HepG2 (cell line): ENCODE measurements at regions not wholly inside any gene's neighbourhood (a gene's known extent, or its start where the extent isn't known, plus 50 kb on each side); places are given as distances from the start of the nearest gene placed in this dataset.

Experiments used
- BCL3 ChIP-seq: sonication (generic); formaldehyde crosslinking; IDR thresholded peaks from 2 replicates; pipeline ENCODE4 v1.5.1; 2020; ENCODE audit warnings: mild to moderate bottlenecking, missing genetic modification reagents, moderate library complexity
- BHLHE40 ChIP-seq: IDR thresholded peaks from 2 replicates; pipeline ENCODE4 v1.6.1; 2011; ENCODE audit warnings: low read length, improper control_type of control experiment
- CTCF ChIP-seq: sonication (generic); formaldehyde crosslinking; IDR thresholded peaks from 2 replicates; pipeline ENCODE4 v1.5.0; 2020; ENCODE audit warnings: mild to moderate bottlenecking, missing genetic modification reagents, moderate library complexity
- EZH2 ChIP-seq: conservative IDR thresholded peaks from 2 replicates; pipeline ENCODE4 v1.6.1; 2012; ENCODE audit warnings: mild to moderate bottlenecking, low read depth, low read length, moderate library complexity
- KLF13 ChIP-seq: sonication (generic); formaldehyde crosslinking; IDR thresholded peaks from 2 replicates; pipeline ENCODE4 v1.4.0; 2020; ENCODE audit warnings: mild to moderate bottlenecking, missing genetic modification reagents
- KMT2A ChIP-seq: sonication (generic); formaldehyde crosslinking; IDR thresholded peaks from 2 replicates; pipeline ENCODE4 v1.4.0; 2020; ENCODE audit warnings: missing genetic modification reagents
- MXD4 ChIP-seq: IDR thresholded peaks from 2 replicates; pipeline ENCODE4 v1.6.1; 2016; ENCODE audit warnings: mild to moderate bottlenecking, missing biosample characterization, missing genetic modification reagents
- PHF20 ChIP-seq: sonication (generic); formaldehyde crosslinking; IDR thresholded peaks from 2 replicates; pipeline ENCODE4 v1.5.0; 2020; ENCODE audit warnings: mild to moderate bottlenecking, missing genetic modification reagents
- TCF12 ChIP-seq, 2 experiments: fragments of 450-650 bp in 1 of 2; sonication (generic) in 1 of 2; formaldehyde crosslinking in 1 of 2; IDR thresholded peaks; 2 replicates each; pipeline versions ENCODE4 v1.6.1 to v1.8.0; 2017 to 2022; ENCODE audit warnings: antibody characterized with exemption in 1 of 2, mild to moderate bottlenecking in 1 of 2, missing genetic modification reagents in 1 of 2, moderate library complexity in 1 of 2
- ZNF367 ChIP-seq: sonication (generic); formaldehyde crosslinking; IDR thresholded peaks from 2 replicates; pipeline ENCODE4 v1.4.0; 2020; ENCODE audit warnings: missing genetic modification reagents, borderline replicate concordance

DNA sequence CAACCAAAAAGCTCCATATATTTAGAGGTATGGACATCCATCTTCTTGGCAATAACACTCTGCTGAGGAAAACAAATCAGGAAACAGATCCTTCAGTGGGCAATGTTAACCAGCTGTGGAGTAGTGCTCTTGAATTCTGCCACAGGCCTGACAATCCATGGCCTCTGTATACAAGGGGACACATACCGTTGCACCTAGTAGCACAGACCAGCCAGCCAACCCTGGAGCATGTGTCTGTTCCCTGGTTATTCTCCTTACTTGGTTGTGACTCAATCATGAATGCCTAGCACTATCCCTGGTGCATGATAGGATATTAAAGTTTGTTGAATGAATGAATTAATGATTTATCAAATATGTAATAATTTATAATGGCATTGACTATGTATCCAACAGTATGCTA is 261.4 kb upstream of the MGAT5 start:
- TF ChIP-seq KMT2A (CRISPR knock-in tag): no peak
- TF ChIP-seq MXD4 (CRISPR knock-in tag): no peak
- no peak for TF ChIP-seq BCL3
- TF ChIP-seq TCF12 (IDR thresholded peaks at IDR 0.05): no peak
- no peak for TF ChIP-seq TCF12 (CRISPR knock-in tag; IDR thresholded peaks at IDR 0.05)
- TF ChIP-seq ZNF367 (CRISPR knock-in tag): no peak
- no peak for TF ChIP-seq BHLHE40
- TF ChIP-seq KLF13 (CRISPR knock-in tag): no peak
- no peak for TF ChIP-seq EZH2
- no peak for TF ChIP-seq CTCF
- TF ChIP-seq PHF20 (CRISPR knock-in tag): no peak
